ENCODE measurements at regions not wholly inside any gene's neighbourhood (a gene's known extent, or its start where the extent isn't known, plus 50 kb on each side); places are given as distances from the start of the nearest gene placed in this dataset.
A peak's percentile ranks its signal among the peaks of the same experiment; 100 is the strongest.

DNA sequence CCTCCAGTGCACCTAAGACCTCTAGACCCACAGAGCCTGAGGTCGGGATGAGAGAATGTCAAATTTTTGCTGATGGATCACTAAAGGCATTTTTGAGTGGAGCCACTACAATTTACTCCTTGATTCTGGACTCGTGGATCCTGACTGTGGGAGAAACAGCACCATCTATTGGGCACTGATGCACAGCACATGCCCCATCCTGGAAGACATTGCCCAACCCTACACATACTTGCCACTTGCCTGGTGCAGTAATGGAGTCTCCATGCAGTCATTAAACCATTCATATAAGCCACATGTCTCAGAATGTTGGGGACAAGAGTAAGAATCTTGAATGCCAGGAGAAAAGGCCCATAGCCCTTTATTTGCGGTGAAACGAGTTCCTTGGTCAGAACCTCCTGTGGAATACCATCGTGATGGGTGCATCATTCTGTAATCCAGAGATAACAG is 103.9 kb downstream of the GGTLC2 start:
- FAIRE-seq, result peak; percentile 96
- no peak for TF ChIP-seq TAF1 (IDR thresholded peaks at IDR 0.05; ENCODE audit: borderline replicate concordance, low read depth, low read length)

DNA sequence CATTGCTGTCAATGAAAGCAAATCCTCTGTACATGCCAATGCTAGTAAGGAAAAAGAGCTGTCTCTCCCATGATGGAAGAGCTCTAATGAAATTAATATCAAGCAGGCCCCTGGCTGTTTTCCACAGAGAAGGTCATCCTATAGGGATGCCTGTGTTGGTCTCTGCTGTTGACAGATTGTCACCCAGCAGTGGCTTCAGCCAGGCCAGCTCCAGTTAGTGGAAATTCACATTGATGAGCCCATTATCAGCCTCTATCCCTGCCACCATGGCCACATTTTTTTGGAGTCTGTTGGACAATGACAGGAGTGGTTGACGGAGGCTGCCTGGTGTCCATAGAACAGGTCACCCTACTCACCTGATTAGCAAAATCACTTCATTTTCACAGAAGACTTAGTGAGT is 104.3 kb downstream of the GGTLC2 start:
- FAIRE-seq (peak; percentile 36), DNase-seq (ENCODE audit: insufficient read length) (no peak)
- no peak for TF ChIP-seq TAF1 (IDR thresholded peaks at IDR 0.05; ENCODE audit: borderline replicate concordance, low read depth, low read length)
- no peak for TF ChIP-seq POLR2AphosphoS5 (IDR thresholded peaks at IDR 0.05; ENCODE audit: low read depth, low read length)
- no peak for TF ChIP-seq POLR2A (IDR thresholded peaks at IDR 0.05; ENCODE audit: low read depth, low read length)

More for the DNA sequence above, 103.9 kb downstream of the GGTLC2 start:
- no peak for DNase-seq (ENCODE audit: insufficient read length)

DNA sequence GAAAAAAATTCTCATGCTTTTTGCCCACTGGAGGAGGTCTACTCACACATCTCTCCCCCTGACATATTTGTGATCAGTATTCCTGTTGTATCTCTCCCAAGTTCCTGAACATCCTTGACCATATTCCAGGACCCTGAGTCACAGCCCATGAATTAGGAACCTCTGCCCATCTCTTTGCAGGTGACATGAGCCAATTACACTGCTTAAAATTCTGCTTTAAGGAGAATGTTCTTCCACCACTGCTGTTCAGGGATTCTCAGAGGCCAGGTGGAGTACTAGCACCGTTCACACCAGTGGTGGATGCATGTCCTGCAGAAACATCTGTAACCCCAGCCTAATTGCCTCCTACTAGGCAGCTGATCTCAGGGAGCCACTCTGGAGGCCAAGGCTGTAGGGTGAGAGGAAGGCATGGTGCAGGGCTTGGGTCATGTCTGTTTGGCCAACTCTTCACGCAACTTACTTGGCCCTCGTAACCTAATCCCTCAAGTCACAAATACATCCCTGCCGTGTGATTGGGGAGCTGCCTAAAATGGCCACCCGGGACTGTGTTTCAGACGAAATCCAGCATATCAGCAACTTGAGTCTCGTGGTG is 104.8 kb downstream of the GGTLC2 start:
- DNase-seq (ENCODE audit: insufficient read length) (no peak), FAIRE-seq (no peak)
- TF ChIP-seq TAF1 (IDR thresholded peaks at IDR 0.05; ENCODE audit: borderline replicate concordance, low read depth, low read length) (no peak), POLR2AphosphoS5 (IDR thresholded peaks at IDR 0.05; ENCODE audit: low read depth, low read length) (no peak), POLR2A (IDR thresholded peaks at IDR 0.05; ENCODE audit: low read depth, low read length) (no peak)

- FAIRE-seq, result no peak
- TF ChIP-seq POLR2AphosphoS5 (IDR thresholded peaks at IDR 0.05; ENCODE audit: low read depth, low read length) (no peak), TAF1 (IDR thresholded peaks at IDR 0.05; ENCODE audit: borderline replicate concordance, low read depth, low read length) (no peak), POLR2A (IDR thresholded peaks at IDR 0.05; ENCODE audit: low read depth, low read length) (no peak)
Measured at GRCh38 chr22:22750335-22751042, 106.1 kb downstream of the GGTLC2 start.

DNA sequence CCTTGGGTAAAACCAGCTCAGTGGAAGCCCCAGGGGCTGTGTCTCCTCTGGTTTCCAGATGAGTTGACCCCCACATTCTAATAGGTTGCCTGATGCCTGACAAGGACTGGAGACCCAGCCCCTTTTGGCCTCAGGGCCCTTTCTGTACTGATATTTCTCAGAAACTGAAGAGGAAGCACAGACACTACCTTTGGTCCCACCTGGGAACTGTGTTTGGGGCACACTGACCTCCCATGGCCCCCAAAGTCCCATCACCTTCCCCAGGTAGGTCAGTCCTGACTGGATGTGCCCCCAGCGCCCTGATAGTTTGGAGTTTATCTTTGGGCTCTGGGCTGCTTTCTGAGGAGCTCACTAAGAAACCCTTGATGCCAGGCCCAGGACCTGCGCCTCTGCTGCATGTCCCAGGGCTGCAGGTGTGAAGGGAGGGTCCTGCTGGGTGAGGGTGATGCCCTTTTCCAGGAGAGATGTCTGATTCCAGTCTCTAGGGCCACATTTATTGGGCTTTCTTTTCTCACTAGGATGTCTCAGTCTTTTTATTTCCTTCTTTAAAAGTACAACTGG is 106.7 kb downstream of the GGTLC2 start:
- FAIRE-seq (no peak), DNase-seq (ENCODE audit: insufficient read length) (no peak)
- TF ChIP-seq TAF1 (IDR thresholded peaks at IDR 0.05; ENCODE audit: borderline replicate concordance, low read depth, low read length) (no peak), POLR2A (IDR thresholded peaks at IDR 0.05; ENCODE audit: low read depth, low read length) (no peak), POLR2AphosphoS5 (IDR thresholded peaks at IDR 0.05; ENCODE audit: low read depth, low read length) (no peak)

More at GRCh38 chr22:22750335-22751042, 106.1 kb downstream of the GGTLC2 start:
- no peak for DNase-seq (ENCODE audit: insufficient read length)

GRCh38 chr22:22752199-22752555 is 107.8 kb downstream of the GGTLC2 start:
- TF ChIP-seq POLR2AphosphoS5 (IDR thresholded peaks at IDR 0.05; ENCODE audit: low read depth, low read length), result no peak
- TF ChIP-seq POLR2A (IDR thresholded peaks at IDR 0.05; ENCODE audit: low read depth, low read length), result no peak
- peak; percentile 48 for FAIRE-seq
- no peak for DNase-seq (ENCODE audit: insufficient read length)

DNA sequence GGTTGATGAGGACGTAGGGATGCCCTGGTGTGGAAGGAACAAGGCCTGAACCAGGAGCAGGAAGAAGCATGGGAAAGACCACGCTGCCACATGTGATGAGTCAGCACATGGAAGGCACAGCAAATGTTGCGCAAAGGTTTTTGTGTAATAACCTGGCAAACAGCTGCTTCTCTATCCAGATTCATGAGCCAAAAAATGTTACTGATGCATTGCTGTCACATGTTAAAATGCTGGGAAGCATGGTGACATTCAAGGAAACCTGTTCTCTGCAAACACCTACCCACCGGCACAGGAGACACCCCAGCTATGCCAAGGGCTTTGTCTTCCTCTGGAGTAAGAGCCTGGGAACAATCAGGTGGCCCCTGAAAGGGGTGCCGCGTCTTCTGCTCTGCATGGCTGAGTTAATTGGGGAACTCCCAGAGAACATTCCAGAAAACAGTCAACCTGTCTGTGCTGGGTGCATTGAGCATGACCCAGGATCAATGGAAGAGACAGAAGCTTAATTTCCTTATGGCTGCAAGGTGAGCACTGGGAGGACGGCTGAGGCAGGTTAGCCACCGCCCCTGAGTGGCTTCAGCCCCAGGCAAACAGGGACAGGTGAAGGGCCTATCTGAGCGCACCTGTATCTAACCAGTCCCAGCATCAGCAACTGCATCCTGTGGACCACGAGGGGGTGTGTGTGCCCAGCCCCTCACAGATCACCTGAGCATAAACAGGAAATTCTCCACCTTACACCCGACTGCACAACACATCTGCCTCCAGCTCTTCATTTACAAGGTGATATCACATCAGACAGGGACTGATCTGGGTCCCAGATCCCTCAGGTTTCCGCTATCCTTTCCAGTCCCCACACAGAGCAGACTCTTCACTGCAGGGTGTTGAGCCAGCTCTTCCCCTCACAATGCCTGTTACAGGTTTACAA is 108.4 kb downstream of the GGTLC2 start:
- no peak for TF ChIP-seq POLR2A (IDR thresholded peaks at IDR 0.05; ENCODE audit: low read depth, low read length)
- TF ChIP-seq POLR2AphosphoS5 (IDR thresholded peaks at IDR 0.05; ENCODE audit: low read depth, low read length), result no peak
- TF ChIP-seq TAF1 (IDR thresholded peaks at IDR 0.05; ENCODE audit: borderline replicate concordance, low read depth, low read length), result no peak
- FAIRE-seq (no peak), DNase-seq (ENCODE audit: insufficient read length) (no peak)

DNA sequence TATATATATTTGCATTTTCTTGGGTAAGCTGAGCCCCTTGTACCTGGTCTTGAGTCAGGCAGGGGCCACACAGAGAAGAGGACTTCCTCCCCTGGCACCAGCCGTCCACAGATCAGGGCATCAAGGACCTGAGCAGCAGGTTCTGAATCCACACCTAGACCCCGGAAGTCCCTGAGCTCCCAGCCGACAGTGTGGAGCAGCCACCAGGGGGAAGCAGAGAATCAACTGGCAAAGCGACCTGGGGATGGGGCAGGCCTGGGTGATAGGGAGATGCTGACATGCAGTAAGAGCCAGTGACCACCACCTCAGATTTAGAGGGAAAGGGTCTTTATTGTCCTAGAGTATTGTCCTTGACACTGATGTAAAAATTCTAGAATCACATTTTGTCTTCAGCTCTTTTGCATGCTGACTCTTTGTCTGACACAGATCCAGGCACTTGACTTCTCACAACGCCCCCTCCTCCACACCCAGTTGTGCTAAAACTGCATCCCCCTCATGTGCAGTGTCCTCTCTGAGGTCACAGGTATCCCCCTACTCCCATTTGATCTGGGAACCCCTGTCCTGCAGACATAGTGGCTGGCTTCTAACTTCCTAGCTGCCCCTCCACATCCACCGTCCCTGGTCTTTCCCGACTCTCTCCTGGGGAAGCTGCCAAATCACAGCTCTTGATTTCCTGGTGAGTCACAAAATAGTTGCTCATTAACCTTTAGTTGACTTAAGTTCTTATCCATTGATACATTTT is 109.3 kb downstream of the GGTLC2 start:
- DNase-seq (ENCODE audit: insufficient read length), result peak; percentile 78
- TF ChIP-seq POLR2A (IDR thresholded peaks at IDR 0.05; ENCODE audit: low read depth, low read length) (no peak), TAF1 (IDR thresholded peaks at IDR 0.05; ENCODE audit: borderline replicate concordance, low read depth, low read length) (no peak), POLR2AphosphoS5 (IDR thresholded peaks at IDR 0.05; ENCODE audit: low read depth, low read length) (no peak)

DNA sequence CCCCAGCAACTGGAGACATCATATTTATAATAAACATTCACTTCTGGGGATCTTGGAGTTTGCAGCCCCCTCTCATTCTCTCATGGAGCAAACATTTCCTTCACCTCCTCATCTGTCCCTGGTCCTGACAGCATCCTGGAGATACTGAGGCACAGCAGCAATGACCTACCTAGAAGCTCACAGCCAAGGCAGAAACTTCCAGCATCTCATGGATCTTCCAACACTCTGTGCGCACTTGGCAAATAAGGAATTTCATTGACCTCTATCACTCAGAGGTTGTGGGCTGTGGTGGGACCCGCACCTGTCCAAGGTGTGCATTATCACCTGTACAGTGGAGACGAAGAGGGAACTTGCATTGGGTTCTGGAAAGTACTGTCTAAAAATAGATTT is 109.8 kb downstream of the GGTLC2 start:
- no peak for TF ChIP-seq TAF1 (IDR thresholded peaks at IDR 0.05; ENCODE audit: borderline replicate concordance, low read depth, low read length)
- TF ChIP-seq POLR2AphosphoS5 (IDR thresholded peaks at IDR 0.05; ENCODE audit: low read depth, low read length), result no peak
- no peak for TF ChIP-seq POLR2A (IDR thresholded peaks at IDR 0.05; ENCODE audit: low read depth, low read length)
- no peak for FAIRE-seq
- DNase-seq (ENCODE audit: insufficient read length), result no peak

More for the DNA sequence above, 109.3 kb downstream of the GGTLC2 start:
- FAIRE-seq, result peak; percentile 88

DNA sequence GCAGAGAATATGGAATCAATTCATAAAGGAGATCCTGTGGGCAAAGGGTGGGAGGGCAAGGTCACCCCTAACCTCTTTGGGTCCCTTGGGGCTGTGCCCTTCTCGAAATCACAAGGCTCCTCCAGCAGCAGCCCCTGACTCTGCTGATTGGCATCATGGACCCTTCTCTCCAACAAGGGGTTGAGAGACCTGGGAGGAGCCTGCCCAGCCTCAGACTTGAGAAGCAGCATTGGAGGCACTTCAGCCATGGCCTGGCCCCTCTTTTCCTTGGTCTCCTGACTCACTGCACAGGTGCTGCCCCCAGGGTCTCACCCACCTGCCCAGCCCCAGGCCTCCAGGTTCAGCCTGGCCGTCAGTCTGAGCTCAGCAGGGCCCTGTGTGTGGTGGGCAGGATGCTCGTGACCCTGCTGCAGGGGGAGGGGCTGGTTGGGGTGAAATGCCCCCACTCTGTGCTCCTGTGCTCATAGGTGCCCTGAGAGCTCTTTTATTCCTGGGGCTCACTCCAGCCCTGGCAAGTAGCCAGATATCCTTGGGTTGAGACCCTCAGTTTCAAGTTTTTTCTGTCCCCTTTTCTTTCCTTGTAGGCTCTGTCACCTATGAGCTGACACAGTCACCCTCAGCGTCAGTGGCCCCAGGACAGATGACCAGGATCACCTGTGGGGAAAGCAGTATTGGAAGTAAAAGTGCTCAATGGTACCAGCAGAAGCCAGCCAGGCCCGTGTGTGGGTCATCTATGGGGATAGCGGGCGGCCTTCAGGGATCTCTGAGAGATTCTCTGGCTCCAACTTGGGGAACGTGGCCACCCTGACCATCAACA is 110.8 kb downstream of the GGTLC2 start:
- FAIRE-seq, result no peak
- no peak for TF ChIP-seq POLR2A (IDR thresholded peaks at IDR 0.05; ENCODE audit: low read depth, low read length)
- TF ChIP-seq TAF1 (IDR thresholded peaks at IDR 0.05; ENCODE audit: borderline replicate concordance, low read depth, low read length), result no peak
- no peak for TF ChIP-seq POLR2AphosphoS5 (IDR thresholded peaks at IDR 0.05; ENCODE audit: low read depth, low read length)
- DNase-seq (ENCODE audit: insufficient read length), result no peak

All from GM12892 (cell line).